ENCODE measurements at regions not wholly inside any gene's neighbourhood (a gene's known extent, or its start where the extent isn't known, plus 50 kb on each side); places are given as distances from the start of the nearest gene placed in this dataset.

DNA sequence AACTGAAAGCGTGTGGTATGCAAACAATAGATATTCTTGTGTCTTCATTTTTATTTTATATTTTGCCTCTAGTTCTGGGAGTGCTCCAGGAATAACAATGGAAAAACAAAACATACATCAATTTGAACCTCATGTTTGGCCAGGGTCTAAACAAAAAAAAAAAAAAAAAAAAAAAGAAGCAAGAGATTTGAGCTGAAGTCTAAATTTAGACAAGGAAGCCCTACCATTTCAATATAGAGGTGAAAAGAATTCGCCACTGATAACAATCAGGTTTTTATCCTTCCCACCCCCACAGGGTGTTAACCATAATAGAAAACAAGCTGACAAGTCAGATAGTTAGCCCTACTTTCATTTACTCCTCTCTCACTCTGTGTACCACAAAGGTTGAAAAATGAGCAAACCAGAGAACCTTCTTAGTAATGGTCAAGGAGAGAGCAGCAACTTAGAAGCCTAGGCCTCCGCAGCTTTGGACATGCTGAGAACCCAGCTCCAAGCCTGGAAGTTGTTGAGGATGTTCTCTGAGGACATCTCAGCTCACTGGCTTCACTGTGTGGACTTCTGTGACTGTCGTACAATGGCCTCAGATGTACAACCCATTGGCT lies 118.2 kb upstream of the HMHB1 start:
- DNase-seq: no peak

DNA sequence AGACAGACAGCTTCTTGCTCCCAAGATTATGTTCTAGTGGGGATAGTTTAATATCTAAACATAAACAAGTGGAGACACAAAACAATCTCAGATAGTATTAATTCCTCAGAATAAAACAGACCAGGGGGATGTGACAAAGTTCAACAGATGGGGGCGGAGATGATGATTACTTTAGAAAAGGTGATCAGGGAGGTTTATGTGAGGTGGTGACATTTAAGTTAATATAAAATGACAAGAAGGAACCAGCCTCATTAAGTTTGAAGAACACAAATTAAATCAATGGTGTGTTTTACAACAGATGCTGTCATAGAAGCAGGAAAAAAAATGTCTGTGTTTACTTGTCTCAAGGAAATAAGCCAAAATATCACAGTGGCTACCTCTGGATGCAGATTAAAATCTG lies 119.6 kb upstream of the HMHB1 start:
- DNase-seq: no peak

DNA sequence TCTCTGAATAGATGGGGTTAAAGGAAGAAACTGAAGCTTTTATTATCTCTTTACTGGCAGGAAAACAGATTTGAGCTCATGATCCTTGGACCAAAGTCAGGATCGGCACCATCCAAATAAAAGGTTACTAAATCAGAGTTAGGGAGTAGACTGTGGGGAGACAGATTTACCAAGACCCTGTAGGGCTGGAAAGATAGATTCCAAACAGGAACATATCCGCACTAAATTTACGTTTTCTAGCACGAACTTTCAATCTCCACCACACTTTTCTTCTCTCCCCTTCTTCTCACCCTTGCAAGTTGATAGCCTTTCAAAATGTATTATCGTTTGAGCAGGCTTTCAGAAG lies 120.0 kb upstream of the HMHB1 start:
- DNase-seq: no peak

DNA sequence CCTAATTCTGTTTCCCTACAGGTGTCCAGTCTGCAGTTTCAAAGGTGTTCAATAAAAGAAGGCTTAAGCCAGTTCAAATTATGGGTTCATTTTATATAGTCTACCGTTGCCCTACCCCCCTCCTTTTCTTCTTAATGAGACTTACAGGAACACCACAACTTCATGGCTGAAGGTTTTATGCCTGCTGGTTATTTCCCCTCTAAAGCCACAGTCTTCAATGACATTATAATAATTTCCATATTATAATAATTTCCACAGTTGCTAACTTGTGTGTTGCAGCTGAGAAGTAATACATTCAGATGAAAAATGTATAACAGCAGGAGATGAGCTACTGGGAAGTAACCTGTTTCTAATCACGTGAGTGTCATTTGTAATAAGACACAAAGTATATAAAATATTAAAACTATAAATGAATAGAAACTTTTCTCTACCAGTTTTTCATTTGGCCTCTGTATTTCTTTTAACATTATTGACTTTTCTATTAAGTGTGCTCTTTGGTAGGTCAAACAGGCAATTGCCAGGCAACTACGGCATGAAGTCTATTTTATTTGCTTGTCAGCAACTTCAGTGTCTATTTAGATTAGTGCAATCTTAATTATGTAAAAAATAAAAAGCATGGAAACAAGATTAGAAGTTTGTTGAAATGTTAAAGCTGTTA lies 120.5 kb upstream of the HMHB1 start:
- no peak for DNase-seq

DNA sequence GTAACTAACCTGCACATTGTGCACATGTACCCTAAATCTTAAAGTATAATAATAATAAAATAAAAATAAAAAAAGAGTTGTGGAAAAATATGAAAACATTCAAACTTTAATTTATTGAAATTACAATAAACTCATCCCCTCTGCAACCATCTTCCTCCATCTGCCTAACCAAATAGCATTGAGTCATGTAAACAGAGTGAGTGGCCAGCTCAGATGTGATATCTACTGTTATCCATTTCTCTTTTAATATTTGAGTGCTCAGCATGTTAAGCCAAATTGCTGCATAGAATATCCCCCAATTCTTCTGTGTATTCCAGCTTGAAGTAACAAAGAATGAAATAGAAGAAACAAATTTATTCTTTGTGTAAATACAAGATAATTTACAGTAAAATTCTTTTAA lies 124.4 kb upstream of the HMHB1 start:
- no peak for DNase-seq

DNA sequence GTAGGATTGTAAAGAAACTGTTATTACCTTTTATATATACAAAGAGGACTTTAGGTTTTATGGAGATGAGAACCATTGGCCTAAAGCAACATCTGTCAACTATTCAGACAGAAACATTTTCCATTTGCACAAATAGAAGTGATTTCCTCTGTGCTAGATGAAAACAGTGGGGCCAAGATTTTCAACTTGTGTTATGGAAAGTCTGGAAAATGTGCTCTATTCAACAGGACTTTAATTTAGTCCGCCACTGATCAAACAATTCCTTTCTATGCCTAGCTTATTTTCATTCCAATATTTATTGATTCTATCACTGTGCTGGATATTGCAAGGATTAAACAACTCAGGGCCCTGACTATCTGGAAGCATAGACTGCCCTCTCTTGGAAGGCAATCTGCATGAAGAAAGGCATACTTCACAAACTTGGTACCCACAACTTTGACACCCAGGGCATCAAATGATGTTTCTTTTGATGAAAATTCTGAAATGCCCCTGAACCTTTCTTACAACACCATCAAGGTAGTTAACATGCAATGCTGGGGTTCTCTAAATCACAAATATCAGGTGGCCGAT lies 126.6 kb upstream of the HMHB1 start:
- peak in 1 of 2 donors; percentile 14 for DNase-seq

DNA sequence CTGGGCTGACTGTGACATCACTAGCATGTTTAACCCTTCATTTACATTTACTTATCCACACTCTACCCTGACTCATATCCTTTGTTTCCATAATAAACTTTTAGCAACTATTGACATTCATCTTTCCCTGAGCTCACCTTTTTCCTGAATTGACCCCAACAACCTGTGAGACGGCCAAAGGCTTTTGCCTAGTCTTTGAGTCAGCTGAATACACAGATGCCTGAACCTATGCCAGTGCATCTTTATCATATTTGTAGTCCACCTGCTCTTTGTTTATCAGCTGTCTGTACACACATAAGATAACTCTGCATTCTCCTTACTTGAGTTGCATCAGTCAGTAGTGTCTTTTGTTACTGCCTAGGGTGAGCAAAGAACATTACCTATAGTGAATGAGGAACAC lies 128.5 kb upstream of the HMHB1 start:
- no peak for DNase-seq

DNA sequence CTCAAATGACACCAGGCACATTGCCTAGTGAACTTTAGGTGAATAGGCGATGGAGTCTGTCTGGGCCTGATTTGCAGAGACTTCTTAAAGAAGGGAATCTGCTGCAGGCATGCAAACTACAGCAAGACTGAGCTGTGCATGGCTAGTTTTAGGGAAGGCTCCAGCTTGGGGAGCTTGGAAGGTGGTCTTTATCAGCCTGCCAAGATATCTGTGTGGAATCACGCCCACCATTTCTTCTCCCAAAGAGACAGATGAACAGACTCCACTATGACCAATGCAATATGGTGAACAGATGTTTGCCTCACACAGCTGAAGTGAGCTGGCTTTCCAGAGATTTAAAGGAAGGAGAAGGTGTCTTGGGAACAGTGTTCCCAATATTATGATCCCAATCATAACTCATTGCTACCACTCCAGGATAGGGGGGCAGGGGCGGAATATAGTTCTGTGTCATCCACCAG lies 129.0 kb upstream of the HMHB1 start:
- DNase-seq: no peak

DNA sequence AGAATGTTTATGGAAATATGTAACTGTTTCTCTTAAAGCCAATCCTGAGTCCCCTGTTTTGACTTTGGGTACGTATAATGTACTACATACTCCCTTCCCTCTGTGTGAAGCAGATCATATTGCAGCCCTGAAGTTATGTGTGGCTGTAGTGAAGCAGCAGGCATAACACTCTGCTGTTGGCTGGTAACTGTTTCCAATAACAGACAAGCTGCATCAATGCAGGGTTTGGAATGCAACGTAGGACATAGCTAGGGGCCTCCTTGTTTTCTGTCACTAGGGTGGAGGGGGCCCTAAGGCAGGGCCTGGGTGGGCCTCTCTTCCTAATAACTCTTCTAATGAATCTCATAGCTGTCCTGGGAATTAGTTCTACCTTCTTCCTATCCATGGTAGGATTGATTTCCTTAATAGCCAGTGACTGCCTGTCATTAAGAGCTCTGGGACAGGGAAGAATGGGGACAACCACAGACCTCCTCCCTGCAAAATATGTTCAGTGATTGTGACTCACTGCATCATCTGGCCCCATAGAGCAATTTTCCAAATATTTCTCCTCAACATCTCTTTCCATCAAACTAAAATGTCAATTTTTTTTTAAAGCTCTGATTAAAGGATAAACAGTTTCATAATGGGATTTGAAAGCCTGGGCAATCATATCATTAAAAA lies 129.6 kb upstream of the HMHB1 start:
- DNase-seq: no peak

DNA sequence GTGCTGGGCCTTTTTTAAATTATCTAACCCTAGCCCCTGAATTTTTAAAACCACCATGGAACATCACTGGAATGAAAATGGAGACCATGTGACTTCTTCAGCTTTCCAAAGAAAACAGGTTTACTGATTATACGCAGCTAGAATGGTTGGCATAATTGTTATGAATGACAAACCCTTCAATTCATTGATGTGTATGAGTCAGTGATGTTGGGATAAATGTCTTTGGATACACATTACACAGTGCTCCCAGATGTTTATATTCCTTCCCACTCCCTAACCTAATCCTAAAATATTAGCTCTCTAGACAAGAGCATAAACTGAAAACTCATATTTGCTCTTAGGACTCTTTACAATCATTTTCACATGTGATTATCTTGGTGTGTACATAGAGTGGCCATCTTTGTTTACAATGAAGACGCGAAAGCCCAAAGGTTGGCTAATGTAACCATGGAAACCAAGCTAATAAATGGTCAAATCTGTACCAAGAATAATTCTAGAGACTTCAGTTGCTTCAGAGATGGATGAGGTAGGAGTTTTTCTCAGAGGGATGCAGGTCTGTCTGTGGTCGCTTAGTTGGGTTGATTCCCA lies 131.2 kb upstream of the HMHB1 start:
- DNase-seq: no peak

DNA sequence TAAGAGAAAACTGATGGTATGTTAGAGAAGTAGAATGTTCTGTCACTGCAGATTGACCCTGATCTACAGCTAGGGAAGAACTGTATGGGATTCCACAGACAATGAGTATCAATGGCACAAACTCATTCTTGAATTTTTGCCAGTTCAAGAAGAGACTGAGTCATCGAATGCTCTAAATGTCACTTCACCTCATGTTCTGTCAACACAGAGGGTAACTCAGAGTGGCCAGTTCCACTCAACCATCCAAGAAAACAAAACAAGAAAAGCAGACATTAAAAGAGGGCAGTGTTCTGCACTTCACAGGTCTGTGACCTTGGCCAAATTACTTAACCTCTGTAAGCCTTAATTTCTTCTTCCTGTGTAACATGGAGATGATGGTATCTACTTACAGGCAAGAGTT lies 132.2 kb upstream of the HMHB1 start:
- no peak for DNase-seq

DNA sequence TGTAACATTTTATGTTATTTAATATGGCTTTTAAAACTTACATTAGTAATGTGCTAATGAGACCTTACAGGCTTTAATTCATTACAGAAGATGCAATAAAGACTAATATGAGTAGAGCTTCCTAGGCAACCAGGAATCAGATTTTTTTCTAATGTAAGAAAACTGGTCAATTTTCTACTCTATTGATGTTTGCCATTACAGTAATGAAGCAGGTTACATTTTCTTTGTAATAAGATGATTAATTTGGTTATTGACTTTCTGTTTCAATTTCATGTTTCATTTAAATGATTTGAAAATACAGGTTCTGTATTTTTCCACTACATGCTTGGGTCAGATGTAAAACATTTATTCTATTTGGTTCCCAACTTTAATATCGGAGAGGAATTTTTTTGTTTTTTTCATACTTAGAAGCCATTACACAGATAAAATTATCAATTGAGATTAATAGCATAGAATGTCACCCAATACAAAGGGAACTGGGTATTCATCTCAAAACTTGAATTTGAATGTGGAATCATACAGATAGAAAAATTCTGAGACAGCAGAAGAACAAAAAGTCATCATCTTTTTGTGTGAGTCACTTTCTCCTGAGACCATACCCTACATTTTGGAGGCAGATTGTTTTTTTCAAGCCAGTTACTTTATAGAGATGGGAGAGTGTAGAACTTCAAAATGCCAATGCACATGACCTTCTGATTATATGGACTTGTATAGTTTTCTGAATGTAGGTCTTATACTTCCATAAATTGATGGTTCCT lies 133.6 kb upstream of the HMHB1 start:
- DNase-seq: no peak

DNA sequence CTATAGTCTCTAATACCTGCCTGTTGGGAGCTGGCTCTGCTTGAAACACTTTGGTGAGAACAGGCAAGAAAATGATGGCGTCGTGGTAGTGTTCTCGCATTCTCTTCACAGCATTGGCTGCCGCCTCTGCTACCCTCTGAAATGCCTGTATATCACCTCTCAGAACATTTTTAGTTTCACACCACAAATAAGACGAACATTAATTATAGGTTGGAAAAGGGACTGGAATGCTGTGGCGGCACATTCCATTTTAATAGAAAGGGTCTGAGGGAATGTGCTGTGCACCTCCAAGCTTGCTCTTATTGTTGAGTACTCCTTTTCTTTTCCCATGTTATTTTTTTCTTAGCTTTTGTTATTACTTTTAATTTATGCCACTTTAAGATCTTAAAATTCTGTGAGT lies 134.6 kb upstream of the HMHB1 start:
- DNase-seq: no peak

DNA sequence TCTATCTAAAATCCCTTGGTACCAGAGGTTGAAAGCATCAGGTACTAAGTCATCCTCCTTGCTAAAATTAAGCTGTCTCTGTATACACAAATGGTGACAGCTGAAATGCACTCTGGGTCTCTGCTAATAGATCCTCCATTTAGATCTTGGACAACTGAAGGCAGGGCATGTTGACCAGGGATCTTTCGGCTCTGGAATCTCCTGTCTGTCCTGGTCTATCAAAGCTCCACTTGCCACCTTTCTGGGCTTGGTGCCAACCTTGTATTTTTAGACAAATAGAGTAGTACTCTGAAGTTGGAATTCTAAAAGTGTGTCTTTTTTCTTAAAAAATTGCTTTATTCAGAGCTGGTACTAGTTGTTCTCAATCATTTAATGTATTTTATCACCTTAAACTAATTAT lies 135.2 kb upstream of the HMHB1 start:
- DNase-seq: no peak

DNA sequence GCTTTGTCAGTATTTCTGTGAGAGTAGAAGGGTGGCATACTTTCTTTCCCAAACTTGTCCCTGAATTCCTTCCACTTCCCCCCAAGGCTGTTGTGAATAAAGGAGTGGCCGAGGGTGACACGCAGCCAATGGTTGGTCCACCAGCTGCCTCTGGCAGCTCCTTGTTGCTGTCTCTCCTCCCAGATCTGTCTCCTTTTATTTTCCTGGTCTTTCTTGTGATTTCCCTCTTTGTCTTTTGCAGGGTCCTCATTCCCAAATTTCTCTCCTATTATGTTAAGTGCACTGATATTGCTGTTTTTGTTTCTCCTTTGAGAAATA lies 137.5 kb upstream of the HMHB1 start:
- DNase-seq: no peak

DNA sequence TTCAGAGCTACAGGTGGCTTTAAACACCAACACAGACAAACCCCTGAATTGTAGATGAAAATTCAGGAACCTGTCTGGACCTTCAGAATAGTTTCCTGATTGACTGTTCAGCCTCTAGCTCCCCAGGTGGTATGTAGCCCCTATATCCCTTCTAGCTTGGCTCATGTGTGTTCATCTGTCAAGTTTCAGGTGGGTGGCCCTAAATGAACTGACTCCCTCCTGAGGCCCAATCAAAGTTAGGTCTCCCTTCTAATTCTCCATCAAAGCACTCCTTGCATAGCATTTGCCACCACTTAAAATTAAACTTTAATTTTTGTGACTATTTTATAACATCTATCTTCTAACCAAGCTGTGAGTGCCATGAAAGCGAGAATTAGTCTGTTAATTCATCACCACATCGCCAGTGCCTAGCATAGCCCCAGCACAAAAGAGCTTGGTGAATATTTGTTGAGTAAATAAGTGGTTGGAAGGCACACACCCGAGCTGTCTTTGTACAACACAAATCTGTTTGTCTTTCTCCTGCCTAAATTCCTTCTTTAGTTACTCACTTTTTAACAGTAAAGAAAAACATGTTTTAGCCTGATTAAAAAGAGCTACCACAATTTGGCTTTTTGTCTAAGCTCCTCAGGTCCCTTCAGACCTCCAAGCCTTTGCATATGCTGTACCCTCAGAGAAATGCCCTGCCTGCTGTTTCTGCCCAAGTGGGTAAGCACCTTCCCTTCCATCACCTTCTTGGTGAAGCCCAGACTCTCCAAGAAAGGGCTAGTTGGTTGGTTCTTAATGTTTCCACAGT lies 138.1 kb upstream of the HMHB1 start:
- no peak for DNase-seq

DNA sequence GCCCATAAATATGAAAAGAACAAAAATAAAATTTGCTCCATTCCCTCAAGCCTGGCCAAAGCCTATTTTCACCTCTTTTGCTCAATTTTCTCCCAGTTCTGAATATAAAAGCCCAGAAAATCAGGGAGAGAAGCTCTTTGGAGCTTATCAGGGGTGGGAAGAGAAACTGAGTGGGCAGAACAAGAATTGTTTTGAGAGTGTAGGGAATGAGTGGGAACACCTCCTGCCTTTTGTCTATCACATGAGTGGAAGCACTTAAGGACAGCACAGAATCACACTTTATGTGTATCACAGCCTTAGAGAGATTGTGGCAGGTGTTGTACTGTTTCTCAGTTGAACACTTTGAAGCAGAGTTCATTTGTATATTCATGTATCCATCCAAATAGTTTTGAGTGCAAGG lies 139.2 kb upstream of the HMHB1 start:
- no peak for DNase-seq

DNA sequence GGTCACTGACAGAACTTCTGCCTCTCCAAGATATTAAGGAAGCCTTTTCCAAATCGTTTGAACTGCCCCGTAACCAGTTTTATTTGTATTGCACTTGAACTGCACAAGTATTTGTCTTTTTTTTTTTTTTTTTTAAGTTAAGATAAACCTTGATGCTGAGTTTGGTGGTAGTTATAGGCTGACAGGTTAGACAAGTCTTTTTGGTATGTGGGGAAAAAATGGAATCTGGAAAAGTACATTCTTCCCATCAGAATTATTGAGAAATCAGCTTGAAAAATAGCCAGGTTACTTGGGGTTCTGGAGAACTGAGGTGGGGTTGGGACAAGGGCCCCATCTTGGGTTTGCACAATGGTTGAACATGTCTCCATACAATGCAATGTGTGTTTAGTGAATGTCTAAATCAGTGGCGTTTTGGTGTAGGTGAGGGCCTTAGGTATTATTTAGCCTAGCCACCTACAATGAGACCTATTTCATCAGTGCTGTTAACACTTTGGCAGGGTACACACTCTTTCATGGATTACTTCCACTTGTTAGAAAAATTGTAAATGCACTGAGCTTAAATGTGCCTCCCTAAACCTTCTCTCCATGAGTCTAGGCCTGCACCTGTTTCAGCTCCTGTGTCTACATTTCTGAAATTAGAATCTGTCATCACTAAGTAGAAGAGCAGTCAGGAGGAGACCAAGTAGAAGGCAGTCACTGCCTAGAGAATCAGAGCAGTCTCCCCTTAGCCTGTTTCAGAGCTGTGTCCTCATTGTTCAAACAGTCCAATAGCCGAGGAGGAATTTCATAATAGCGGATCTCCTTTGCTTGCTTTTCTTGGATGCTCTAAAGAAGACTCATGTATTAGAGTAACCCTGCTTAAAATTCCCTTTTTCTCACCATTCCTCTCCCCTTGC lies 140.0 kb upstream of the HMHB1 start:
- no peak for DNase-seq

DNA sequence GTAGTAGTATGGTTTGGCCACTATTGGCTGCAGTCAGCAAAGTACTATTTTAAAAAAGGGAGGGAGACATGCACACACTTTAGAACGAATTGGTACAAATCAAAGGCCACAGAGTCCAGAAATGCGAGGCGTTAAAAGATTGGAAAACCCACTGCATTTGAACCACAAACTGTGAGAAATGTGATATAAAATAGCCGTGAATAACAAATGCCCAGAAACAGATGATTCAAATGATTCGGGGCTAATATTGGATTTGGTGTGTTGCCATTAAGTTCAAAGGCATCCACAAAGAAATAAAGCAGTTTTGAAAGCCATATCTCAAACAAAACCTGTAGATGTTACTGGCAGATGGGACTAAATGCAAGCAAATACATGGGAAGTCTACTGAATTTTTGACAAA lies 140.9 kb upstream of the HMHB1 start:
- DNase-seq: no peak

DNA sequence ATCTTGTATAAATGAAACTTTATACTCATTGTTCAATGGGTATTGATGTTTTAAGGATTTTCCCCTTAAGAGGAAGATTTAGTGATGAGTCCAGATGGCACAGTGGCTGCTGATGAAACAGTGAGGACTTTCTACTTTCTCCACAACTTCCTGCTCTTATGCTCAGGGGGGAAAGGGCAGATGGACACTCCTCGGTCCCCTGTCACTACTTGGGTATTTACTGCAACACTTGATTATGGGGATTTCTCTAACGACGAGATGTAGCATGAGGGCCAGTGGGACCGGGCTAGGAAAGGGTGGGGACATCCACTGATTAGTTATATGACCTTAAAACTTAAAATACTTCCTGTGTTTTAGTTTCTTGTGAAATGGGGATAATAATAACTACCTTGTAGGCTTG lies 146.1 kb upstream of the HMHB1 start:
- no peak for DNase-seq

DNA sequence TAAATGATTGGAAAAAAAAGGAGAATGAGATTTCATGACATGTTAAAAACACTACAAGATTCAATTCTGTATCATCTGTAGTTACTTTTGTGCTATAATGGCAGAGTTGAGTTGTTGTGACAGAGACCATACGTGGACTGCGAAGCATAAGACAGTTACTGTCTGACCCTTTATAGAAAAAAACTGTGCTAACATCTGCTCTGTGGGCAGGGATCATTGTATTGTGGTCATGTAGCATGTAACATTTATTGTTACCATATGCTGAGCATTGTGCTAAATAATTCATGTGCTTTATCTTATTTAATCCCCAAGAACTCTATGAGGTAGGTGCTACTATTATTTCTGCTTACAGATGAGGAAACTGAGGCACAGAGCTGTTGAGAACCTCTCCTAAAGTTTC lies 147.3 kb upstream of the HMHB1 start:
- DNase-seq: no peak
